OCI-LY7 (cell line): ENCODE measurements at regions not wholly inside any gene's neighbourhood (a gene's known extent, or its start where the extent isn't known, plus 50 kb on each side); places are given as distances from the start of the nearest gene placed in this dataset.

ENCODE experiments used
- EZH2phosphoT487 ChIP-seq: fragments of 200-600 bp; sonication (generic); IDR thresholded peaks from 2 replicates; pipeline ENCODE4 v1.6.1; 2018; ENCODE audit warnings: low read depth, borderline replicate concordance, mild to moderate bottlenecking, mixed run types, antibody characterized with exemption, low read length, moderate library complexity, mixed read lengths
- TF ChIP-seq, protein P1 (sequence below): fragments of 200-600 bp; sonication (generic); conservative IDR thresholded peaks from 2 replicates; pipeline ENCODE4 v1.5.1; 2014; ENCODE audit warnings: mild to moderate bottlenecking, antibody characterized with exemption, low read length, moderate library complexity, mixed read lengths

DNA sequence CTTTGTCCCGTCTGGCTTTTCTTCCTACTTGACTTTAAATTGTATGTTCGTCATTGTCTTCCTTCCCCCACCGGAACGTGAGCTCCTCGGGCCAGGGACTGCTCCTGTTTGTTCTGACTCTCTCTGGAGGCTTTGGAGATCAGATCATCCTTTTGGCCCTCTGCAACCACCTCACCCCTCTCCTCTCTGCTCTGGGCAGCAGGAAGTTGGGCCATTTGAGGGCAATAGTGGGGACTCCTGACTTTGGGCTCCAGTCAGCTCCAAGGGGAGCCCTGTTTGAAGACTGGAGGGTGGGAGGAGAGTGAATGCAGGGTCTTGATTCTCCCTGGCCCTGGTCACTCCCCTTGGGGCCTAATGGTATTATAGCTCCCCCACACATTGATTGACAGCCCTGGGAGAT, 186.3 kb upstream of the B3GAT1 start:
- TF ChIP-seq, protein P1, sequence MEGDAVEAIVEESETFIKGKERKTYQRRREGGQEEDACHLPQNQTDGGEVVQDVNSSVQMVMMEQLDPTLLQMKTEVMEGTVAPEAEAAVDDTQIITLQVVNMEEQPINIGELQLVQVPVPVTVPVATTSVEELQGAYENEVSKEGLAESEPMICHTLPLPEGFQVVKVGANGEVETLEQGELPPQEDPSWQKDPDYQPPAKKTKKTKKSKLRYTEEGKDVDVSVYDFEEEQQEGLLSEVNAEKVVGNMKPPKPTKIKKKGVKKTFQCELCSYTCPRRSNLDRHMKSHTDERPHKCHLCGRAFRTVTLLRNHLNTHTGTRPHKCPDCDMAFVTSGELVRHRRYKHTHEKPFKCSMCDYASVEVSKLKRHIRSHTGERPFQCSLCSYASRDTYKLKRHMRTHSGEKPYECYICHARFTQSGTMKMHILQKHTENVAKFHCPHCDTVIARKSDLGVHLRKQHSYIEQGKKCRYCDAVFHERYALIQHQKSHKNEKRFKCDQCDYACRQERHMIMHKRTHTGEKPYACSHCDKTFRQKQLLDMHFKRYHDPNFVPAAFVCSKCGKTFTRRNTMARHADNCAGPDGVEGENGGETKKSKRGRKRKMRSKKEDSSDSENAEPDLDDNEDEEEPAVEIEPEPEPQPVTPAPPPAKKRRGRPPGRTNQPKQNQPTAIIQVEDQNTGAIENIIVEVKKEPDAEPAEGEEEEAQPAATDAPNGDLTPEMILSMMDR = no peak
- TF ChIP-seq EZH2phosphoT487 = no peak
